GM12874 (cell line): ENCODE measurements at regions not wholly inside any gene's neighbourhood (a gene's known extent, or its start where the extent isn't known, plus 50 kb on each side); places are given as distances from the start of the nearest gene placed in this dataset.

Experiments used
- TF ChIP-seq, protein P1 (sequence below): IDR thresholded peaks from 2 replicates; pipeline ENCODE4 v1.5.1; 2011; ENCODE audit warnings: low read depth, mild to moderate bottlenecking, control low read depth, low read length, moderate library complexity; ENCODE audit not compliant: insufficient read depth

DNA sequence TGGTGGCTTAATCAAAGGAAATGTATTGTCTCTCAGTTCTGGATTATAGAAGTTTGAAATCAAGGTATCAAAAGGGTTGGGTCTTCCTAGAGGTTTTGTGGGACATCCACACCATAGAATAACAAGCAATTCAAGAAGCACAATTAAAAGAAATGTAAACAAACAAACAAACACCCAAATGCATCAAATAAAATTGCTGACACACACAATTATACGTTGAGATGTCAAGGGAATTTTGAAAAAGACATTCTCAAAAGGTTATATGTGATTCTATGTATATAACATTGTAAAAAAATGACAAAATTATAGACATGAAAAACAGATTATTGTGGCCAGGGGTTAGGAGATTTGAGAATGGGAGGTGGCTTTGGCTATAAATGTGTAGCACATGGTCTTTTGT is 250.7 kb upstream of the AGA start:
- TF ChIP-seq, protein P1, sequence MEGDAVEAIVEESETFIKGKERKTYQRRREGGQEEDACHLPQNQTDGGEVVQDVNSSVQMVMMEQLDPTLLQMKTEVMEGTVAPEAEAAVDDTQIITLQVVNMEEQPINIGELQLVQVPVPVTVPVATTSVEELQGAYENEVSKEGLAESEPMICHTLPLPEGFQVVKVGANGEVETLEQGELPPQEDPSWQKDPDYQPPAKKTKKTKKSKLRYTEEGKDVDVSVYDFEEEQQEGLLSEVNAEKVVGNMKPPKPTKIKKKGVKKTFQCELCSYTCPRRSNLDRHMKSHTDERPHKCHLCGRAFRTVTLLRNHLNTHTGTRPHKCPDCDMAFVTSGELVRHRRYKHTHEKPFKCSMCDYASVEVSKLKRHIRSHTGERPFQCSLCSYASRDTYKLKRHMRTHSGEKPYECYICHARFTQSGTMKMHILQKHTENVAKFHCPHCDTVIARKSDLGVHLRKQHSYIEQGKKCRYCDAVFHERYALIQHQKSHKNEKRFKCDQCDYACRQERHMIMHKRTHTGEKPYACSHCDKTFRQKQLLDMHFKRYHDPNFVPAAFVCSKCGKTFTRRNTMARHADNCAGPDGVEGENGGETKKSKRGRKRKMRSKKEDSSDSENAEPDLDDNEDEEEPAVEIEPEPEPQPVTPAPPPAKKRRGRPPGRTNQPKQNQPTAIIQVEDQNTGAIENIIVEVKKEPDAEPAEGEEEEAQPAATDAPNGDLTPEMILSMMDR = no peak

DNA sequence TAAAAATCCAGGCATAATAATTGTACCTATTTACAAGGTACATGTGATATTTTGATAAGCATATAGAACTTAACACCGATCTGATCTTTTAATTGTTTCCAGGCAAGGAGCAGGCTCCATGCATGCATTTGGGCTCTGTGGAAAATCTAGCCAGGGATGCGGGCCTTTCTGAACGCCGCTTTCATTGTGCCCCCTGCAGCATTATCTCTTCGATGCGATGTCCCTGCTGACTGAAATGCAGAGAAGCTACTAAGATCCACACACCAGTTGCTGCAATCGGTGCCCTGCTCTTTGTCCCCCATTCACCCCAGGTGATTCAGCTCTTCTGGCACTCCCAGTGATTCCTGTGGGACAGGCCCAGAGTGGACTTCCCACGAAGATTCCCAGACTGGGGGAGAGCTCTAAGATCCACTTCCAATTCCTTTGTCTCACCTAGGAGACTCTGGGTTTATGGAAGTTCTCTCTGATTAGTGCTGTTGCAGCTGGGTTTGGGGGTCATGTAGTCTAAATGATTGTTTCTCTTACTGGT is 254.3 kb upstream of the AGA start:
- TF ChIP-seq, protein P1 = no peak

- TF ChIP-seq, protein P1 = no peak
Measured at GRCh38 chr4:177699365-177700213, 257.4 kb upstream of the AGA start.

- TF ChIP-seq, protein P1 = no peak
Measured at GRCh38 chr4:177706916-177707315, 264.7 kb upstream of the AGA start.

DNA sequence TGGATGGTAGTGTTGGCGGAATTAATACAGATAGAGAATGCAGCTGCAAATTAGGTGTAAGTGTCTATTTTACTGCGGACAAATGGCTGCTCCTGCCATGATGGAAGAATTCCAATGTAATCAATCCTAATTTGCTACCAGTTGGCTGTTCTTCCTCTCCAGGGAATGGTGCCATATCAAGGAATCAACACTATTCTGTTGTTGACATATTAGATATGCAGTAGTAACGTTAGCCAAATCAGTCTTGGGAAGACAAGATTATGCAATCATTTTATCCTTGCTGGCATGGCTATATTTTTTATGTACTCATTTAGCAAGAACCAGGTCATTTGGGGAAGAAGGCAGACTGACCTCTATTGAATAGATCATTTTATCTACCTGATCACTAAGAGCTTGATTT is 271.2 kb upstream of the AGA start:
- TF ChIP-seq, protein P1 = no peak

DNA sequence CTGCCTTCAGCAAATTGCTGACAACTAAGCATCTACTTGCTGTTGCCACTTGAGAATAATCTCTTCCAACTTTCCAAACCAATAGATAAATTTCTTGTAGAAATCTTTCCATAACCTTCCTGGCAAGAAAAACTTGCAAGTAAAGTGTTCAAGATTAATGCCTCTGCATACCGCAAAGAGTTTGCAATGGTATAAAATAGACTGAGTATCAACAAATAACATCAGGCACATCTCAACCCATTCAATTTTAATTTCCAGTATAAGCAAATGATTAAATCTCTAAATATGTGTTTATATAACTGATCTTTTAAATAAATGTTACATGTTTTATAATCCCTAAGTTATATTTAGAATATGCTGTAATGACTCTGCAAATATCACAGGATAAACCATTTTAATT is 275.2 kb upstream of the AGA start:
- TF ChIP-seq, protein P1 = no peak

DNA sequence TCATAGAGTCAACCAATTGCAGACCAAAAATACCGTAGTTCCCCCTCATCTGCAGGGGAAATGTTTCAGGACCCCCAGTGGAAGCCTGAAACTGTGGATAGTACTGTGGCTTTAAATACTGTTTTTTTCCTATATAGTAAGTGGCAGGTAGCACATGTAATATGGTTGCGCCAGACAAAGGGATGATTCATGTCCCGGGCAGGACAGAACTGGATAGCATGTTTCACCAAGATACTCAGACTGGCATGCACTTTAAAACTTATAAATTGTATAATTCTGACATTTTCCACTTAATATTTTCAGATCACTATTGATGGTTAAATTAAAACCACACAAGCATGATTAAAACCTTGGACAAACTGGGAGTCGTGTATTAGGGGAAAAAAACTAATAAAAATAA is 276.3 kb upstream of the AGA start:
- TF ChIP-seq, protein P1 = no peak
